DMS53 (cell line): ENCODE measurements at regions not wholly inside any gene's neighbourhood (a gene's known extent, or its start where the extent isn't known, plus 50 kb on each side); places are given as distances from the start of the nearest gene placed in this dataset.
A peak's percentile ranks its signal among the peaks of the same experiment; 100 is the strongest.

ENCODE experiments used
- DNase-seq: peaks from one replicate; lab custom pipeline; 2025; lab: John Stamatoyannopoulos, UW

GRCh38 chr11:56932572-56933220, 56.0 kb upstream of the OR5AK2 start:
- DNase-seq, result peak; percentile 83

GRCh38 chr11:56923116-56923515, 65.6 kb upstream of the OR5AK2 start:
- DNase-seq, result no peak

- DNase-seq, result no peak
Measured at GRCh38 chr11:56922421-56922820, 66.3 kb upstream of the OR5AK2 start.

GRCh38 chr11:56917708-56918400, 70.9 kb upstream of the OR5AK2 start:
- DNase-seq, result no peak

GRCh38 chr11:56916587-56916986, 72.1 kb upstream of the OR5AK2 start:
- DNase-seq, result no peak

DNA sequence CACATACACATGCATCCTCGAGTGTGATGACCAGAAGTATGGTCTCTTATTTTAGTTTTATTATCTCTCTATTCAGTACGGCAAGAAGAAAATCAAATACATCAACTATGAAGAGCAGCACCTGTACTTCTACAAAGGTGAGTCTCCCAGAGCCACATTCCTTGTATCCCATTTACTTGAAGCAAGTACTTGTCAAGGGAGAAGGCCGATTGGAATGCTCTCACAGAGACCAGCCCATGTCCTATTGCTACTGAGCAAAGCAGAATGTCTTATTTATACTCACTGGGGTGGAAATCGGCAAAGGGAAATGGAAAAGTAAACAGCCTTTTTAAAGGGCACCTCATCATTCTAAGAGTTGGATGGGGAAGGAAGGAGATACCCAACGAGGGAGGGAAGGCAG, 72.6 kb upstream of the OR5AK2 start:
- no peak for DNase-seq

- no peak for DNase-seq
Measured at GRCh38 chr11:56911312-56911711, 77.4 kb upstream of the OR5AK2 start.

DNA sequence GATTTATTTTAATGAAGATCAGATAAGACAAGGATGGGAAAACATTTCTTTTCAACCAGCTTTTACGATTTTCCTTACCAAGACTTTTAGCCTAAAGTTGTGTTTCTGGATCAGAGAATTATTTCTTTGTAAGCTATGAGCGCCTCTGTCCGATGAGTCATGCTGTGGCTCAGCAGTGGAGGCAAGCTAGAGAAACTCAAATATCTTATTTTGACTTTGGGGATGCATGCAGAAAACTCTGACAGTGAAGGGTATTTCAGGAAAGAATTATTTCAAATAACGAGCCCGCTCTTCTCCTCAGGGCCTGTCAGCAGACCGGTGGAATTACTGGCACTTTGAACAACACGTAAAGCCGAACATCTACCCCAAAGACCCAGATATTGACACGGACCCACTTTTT, 77.9 kb upstream of the OR5AK2 start:
- DNase-seq, result no peak

DNA sequence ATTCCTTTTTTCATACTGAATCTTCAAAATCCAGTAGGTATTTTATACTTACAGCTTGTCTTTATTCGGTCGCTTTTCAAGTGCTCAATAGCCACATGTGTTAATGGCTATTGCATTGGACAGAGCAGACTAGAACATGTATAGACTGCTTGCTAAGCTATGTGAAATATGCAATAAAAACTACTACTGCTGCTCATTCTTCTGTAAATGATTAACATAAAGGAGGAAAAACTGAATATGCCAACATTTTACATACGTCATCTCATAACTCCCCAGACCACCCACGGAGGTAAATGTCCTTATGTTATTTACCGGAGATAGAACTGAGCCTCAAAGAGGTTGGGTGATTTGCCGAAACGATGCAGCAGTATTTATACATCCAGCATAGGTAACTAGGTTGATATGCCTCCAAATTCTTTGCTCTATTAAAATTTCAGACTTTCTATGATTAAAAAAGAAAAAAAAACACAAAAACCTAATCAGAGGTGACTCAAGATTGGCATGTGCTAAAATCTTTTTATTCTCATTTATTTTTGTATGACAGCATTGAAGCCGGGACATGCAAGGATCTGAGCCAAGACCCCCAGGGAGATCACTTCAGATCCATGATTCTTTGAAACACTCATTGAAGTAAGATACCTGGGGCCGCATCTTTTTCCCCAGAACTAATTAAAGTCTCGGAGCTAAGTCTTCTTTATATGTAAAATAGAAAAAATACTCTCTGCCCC, 78.5 kb upstream of the OR5AK2 start:
- DNase-seq, result no peak

GRCh38 chr11:56909563-56909962, 79.2 kb upstream of the OR5AK2 start:
- DNase-seq, result no peak

- DNase-seq, result no peak
Measured at GRCh38 chr11:56909080-56909479, 79.6 kb upstream of the OR5AK2 start.

GRCh38 chr11:56906683-56907148, 82.0 kb upstream of the OR5AK2 start:
- DNase-seq, result no peak

DNA sequence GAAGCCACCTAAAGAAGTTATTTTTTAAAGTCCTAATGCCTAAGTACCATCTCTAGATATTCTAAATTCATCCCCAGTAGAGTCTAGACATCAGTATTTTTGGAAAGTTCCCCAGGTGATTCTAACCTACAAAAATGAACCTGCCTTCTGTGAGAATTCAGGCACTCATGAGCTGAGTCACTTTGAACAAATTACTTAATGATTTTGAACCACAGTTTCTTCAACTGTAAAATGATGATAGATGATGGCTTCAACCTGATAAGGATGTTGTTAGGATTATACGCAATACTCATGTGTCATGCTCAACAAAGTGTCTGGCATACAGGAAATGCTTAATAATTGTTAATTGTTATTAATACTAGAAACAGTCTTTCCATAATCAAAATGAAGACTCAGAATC, 82.8 kb upstream of the OR5AK2 start:
- DNase-seq, result no peak

GRCh38 chr11:56905442-56905841, 83.3 kb upstream of the OR5AK2 start:
- DNase-seq, result no peak

- DNase-seq, result no peak
Measured at GRCh38 chr11:56898856-56899255, 89.9 kb upstream of the OR5AK2 start.

GRCh38 chr11:56890584-56891305, 98.0 kb upstream of the OR5AK2 start:
- DNase-seq, result no peak

GRCh38 chr11:56889986-56890385, 98.7 kb upstream of the OR5AK2 start:
- DNase-seq, result no peak

- no peak for DNase-seq
Measured at GRCh38 chr11:56887940-56888339, 100.8 kb upstream of the OR5AK2 start.

GRCh38 chr11:56886455-56886854, 102.3 kb upstream of the OR5AK2 start:
- no peak for DNase-seq

DNA sequence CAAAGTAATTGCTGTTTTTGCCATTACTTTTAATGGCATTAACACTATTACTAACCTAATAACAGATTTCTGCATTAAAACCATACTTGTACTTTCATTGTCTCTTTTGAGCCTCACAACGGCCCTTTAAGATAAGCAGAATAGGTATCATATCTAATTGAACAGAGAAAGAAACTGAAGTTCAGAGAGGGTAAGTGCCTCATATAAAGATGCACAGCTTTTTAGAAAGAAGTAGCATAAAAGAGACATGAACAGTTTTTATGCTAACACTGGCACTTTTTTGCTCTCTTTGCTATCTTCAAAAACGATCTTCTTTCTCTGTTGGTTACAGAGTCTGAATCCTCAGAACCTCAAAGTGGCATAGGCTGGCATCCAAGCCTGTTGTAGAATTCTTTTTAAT, 102.9 kb upstream of the OR5AK2 start:
- DNase-seq, result peak; percentile 19

GRCh38 chr11:56885177-56885576, 103.5 kb upstream of the OR5AK2 start:
- DNase-seq, result peak; percentile 86

GRCh38 chr11:56883371-56883987, 105.2 kb upstream of the OR5AK2 start:
- DNase-seq, result no peak
